A549 (cell line): ENCODE measurements at regions not wholly inside any gene's neighbourhood (a gene's known extent, or its start where the extent isn't known, plus 50 kb on each side); places are given as distances from the start of the nearest gene placed in this dataset.
"Not testable (repeated sequence)": the region's sequence is repeated elsewhere in the genome, so short reads cannot be mapped to it uniquely, and the experiment has no call there.

Experiments used
- E2F6 ChIP-seq: IDR thresholded peaks from 2 replicates; pipeline ENCODE4 v1.6.1; 2012; ENCODE audit warnings: low read depth, borderline replicate concordance
- POLR2A ChIP-seq: IDR thresholded peaks from 2 replicates; pipeline ENCODE4 v1.6.1; 2012; ENCODE audit warnings: mild to moderate bottlenecking, low read length
- RAD21 ChIP-seq, 2 experiments: fragments of >200 bp in 1 of 2; sonication (Bioruptor Twin) in 1 of 2; formaldehyde crosslinking in 1 of 2; IDR thresholded peaks in 1 of 2; conservative IDR thresholded peaks in 1 of 2; 2 replicates in 1 of 2; 3 replicates in 1 of 2; pipeline ENCODE4 v1.6.1; 2012 to 2018; ENCODE audit warnings: inconsistent platforms in 1 of 2
- RNF2 ChIP-seq: fragments of 200-600 bp; sonication (generic); IDR thresholded peaks from 2 replicates; pipeline ENCODE4 v1.6.1; 2016; ENCODE audit warnings: low read depth, mild to moderate bottlenecking, antibody characterized with exemption, moderate library complexity, borderline replicate concordance

- not testable (repeated sequence) for TF ChIP-seq RAD21 (conservative IDR thresholded peaks at IDR 0.05 in 1 of 2, IDR thresholded peaks at IDR 0.05 in 1 of 2); E2F6; RNF2; POLR2A
These were observed 2926.5 kb upstream of the OR11H1 start for GRCh38 chr22:12601510-12601869.
